Activated B cell treated with CpG ODN at 0.5 μM for 24 hours (primary cell): ENCODE measurements at regions not wholly inside any gene's neighbourhood (a gene's known extent, or its start where the extent isn't known, plus 50 kb on each side); places are given as distances from the start of the nearest gene placed in this dataset.

ENCODE experiments used
- ATAC-seq: fragments of 200-7000 bp; cut with Tn5 transposase; one replicate; pipeline ENCODE4 v1.10.0; 2021; ENCODE audit warnings: low read depth, mild to moderate bottlenecking, moderate library complexity
- CTCF ChIA-PET: fragments of 350-600 bp; sonication (Branson Sonifier 250); formaldehyde crosslinking; loops from one replicate; lab custom pipeline; 2021; ENCODE audit warnings: antibody characterized with exemption; lab: Charles Lee
- POLR2A ChIA-PET: fragments of 350-600 bp; sonication (Branson Sonifier 250); formaldehyde crosslinking; loops from one replicate; lab custom pipeline; 2021; ENCODE audit warnings: antibody characterized with exemption; lab: Charles Lee
- DNase-seq: peaks from one replicate; pipeline ENCODE4 v3.0.0; 2022
- H3K27ac Mint-ChIP-seq: one replicate; pipeline ENCODE4 v1.8.0; 2020; ENCODE audit warnings: mixed read lengths
- H3K27me3 Mint-ChIP-seq: one replicate; pipeline ENCODE4 v1.8.0; 2021; ENCODE audit warnings: mixed read lengths
- H3K36me3 Mint-ChIP-seq: one replicate; pipeline ENCODE4 v1.8.0; 2021; ENCODE audit warnings: low read depth, mixed read lengths
- H3K4me1 Mint-ChIP-seq: one replicate; pipeline ENCODE4 v1.8.0; 2021; ENCODE audit warnings: mixed read lengths
- H3K4me3 Mint-ChIP-seq: one replicate; pipeline ENCODE4 v1.8.0; 2020; ENCODE audit warnings: mild to moderate bottlenecking, mixed read lengths
- H3K9me3 Mint-ChIP-seq: one replicate; pipeline ENCODE4 v1.8.0; 2020; ENCODE audit warnings: mixed read lengths
- intact Hi-C: fragments of 100-400 bp; cut with micrococcal nuclease; formaldehyde crosslinking; loops from one replicate; pipeline ENCODE4 v1.15.1; 2024
- TF ChIP-seq, protein P1 (sequence below): fragments of 200-600 bp; IDR thresholded peaks from one replicate; pipeline ENCODE4 v1.8.0; 2022; ENCODE audit warnings: antibody characterized with exemption, mild to moderate bottlenecking

- CTCF ChIA-PET, result no interaction called here
- no peak for ATAC-seq
- intact Hi-C loops, result no loop called here
- POLR2A ChIA-PET, result no interaction called here
- no peak overlapping the region for H3K4me3 Mint-ChIP-seq
- H3K4me1 Mint-ChIP-seq, result no peaks in the 10 kb centered on the region
- no peak for DNase-seq
- H3K36me3 Mint-ChIP-seq, result no peaks in the 10 kb centered on the region
- no peak overlapping the region for H3K27ac Mint-ChIP-seq
- H3K27me3 Mint-ChIP-seq, result no peaks in the 10 kb centered on the region
- peaks cover 16% of the 10 kb centered on the region for H3K9me3 Mint-ChIP-seq
- TF ChIP-seq, protein P1, sequence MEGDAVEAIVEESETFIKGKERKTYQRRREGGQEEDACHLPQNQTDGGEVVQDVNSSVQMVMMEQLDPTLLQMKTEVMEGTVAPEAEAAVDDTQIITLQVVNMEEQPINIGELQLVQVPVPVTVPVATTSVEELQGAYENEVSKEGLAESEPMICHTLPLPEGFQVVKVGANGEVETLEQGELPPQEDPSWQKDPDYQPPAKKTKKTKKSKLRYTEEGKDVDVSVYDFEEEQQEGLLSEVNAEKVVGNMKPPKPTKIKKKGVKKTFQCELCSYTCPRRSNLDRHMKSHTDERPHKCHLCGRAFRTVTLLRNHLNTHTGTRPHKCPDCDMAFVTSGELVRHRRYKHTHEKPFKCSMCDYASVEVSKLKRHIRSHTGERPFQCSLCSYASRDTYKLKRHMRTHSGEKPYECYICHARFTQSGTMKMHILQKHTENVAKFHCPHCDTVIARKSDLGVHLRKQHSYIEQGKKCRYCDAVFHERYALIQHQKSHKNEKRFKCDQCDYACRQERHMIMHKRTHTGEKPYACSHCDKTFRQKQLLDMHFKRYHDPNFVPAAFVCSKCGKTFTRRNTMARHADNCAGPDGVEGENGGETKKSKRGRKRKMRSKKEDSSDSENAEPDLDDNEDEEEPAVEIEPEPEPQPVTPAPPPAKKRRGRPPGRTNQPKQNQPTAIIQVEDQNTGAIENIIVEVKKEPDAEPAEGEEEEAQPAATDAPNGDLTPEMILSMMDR, result no peak
Measured at GRCh38 chr1:73910062-73910461, 287.9 kb downstream of the LRRIQ3 start.

DNA sequence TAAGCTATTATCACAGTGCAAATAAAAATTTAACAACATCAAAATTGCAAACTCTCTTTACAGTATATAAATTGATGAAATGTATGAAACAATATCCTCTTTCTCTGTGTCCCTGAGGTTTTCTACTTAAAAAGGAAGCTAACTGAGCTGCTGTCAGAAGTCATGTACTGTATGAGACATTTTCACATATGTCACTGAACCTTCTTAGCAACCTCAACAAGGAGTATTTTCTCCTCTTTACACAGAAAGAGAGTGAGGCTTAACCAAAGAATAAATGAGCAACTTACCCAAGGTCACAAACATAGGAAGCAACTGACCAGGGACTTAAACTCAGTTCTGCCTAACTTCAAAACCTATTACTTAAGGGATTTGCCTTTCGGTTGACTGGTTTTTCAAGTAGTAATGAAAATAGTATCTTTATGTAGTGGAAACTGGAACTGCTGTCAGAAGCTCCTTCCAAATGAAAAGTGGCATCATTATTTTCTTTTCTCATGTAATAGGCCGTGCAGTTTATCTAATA, 288.9 kb downstream of the LRRIQ3 start:
- intact Hi-C loops, result no loop called here
- Mint-ChIP-seq H3K4me3 (no peak overlapping the region), H3K36me3 (no peaks in the 10 kb centered on the region), H3K4me1 (no peaks in the 10 kb centered on the region), H3K9me3 (peaks cover 16% of the 10 kb centered on the region), H3K27me3 (no peaks in the 10 kb centered on the region), H3K27ac (no peak overlapping the region)
- TF ChIP-seq, protein P1, result no peak
- CTCF ChIA-PET, result no interaction called here
- no peak for DNase-seq
- ATAC-seq, result no peak
- POLR2A ChIA-PET, result no interaction called here

DNA sequence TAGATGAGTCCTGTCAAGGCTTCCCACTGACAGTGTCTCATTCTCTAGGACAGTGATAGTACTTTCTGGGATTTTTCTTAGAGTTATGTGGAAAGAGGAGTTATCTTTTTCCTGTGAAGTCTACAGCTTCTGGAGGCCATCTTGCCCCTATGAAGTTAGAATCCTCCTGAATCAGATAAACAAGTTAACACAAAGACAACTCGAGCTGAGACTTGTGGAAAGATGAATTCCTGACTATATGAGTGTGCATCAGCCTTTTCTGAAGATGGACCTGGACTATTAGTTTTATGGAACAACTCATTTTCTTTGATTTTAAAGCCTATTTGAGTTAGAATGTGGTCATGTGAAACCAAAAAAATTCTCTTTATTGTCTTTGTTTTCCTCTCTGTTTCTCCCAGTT, 290.9 kb downstream of the LRRIQ3 start:
- H3K4me1 Mint-ChIP-seq, result no peaks in the 10 kb centered on the region
- H3K36me3 Mint-ChIP-seq, result no peaks in the 10 kb centered on the region
- no peak overlapping the region for H3K27ac Mint-ChIP-seq
- peaks cover 3% of the 10 kb centered on the region for H3K9me3 Mint-ChIP-seq
- ATAC-seq, result no peak
- H3K4me3 Mint-ChIP-seq, result no peak overlapping the region
- TF ChIP-seq, protein P1, result no peak
- CTCF ChIA-PET, result no interaction called here
- POLR2A ChIA-PET, result no interaction called here
- intact Hi-C loops, result no loop called here
- no peaks in the 10 kb centered on the region for H3K27me3 Mint-ChIP-seq
- DNase-seq, result no peak

- intact Hi-C loops, result no loop called here
- ChIA-PET POLR2A (no interaction called here), CTCF (no interaction called here)
- DNase-seq, result no peak
- Mint-ChIP-seq H3K4me3 (no peak overlapping the region), H3K27ac (no peak overlapping the region), H3K4me1 (no peaks in the 10 kb centered on the region), H3K9me3 (no peaks in the 10 kb centered on the region), H3K27me3 (no peaks in the 10 kb centered on the region), H3K36me3 (no peaks in the 10 kb centered on the region)
- ATAC-seq, result no peak
- TF ChIP-seq, protein P1, result no peak
Measured at GRCh38 chr1:73903092-73903491, 294.9 kb downstream of the LRRIQ3 start.

DNA sequence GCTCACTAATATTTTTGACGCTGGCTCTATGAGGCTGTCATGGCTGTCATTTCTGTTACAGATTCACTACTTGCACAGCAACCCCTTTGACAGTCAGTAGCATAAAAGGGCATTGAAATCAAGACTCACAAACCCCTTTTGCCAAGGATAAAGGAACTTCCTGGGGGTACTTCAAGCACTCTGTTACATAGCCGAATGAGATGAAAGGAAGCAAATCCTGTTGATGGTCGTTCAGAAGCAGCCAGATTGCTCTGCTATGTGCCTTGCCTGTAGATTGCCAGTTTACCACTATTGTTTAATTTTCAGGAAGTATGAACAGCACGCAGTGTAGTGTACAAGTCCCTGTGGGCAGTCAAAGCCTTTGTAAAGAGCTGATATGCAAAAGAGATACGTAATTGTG, 296.2 kb downstream of the LRRIQ3 start:
- Mint-ChIP-seq H3K27me3 (no peaks in the 10 kb centered on the region), H3K9me3 (no peaks in the 10 kb centered on the region), H3K4me3 (no peak overlapping the region), H3K36me3 (no peaks in the 10 kb centered on the region), H3K4me1 (no peaks in the 10 kb centered on the region), H3K27ac (no peak overlapping the region)
- DNase-seq (no peak), ATAC-seq (no peak)
- ChIA-PET CTCF (no interaction called here), POLR2A (no interaction called here)
- TF ChIP-seq, protein P1, result no peak
- intact Hi-C loops, result no loop called here
